WTC11 (cell line): ENCODE measurements at regions not wholly inside any gene's neighbourhood (a gene's known extent, or its start where the extent isn't known, plus 50 kb on each side); places are given as distances from the start of the nearest gene placed in this dataset.

ENCODE experiments used
- CTCF ChIP-seq: fragments of 200-600 bp; IDR thresholded peaks from 2 replicates; pipeline ENCODE4 v1.8.0; 2022; ENCODE audit warnings: antibody characterized with exemption
- E2F4 ChIP-seq: sonication (generic); formaldehyde crosslinking; IDR thresholded peaks from 2 replicates; pipeline ENCODE4 v1.8.1; 2022; ENCODE audit warnings: low read depth, mild to moderate bottlenecking, moderate library complexity, missing genetic modification reagents, borderline replicate concordance
- ESRRA ChIP-seq: sonication (generic); formaldehyde crosslinking; IDR thresholded peaks from 2 replicates; pipeline ENCODE4 v1.8.1; 2022; ENCODE audit warnings: mild to moderate bottlenecking, missing genetic modification reagents, borderline replicate concordance
- ETV6 ChIP-seq: sonication (generic); formaldehyde crosslinking; IDR thresholded peaks from 2 replicates; pipeline ENCODE4 v1.8.1; 2022; ENCODE audit warnings: mild to moderate bottlenecking, missing genetic modification reagents
- HMGA2 ChIP-seq: fragments of 250-450 bp; sonication (Bioruptor Pico); IDR thresholded peaks from 2 replicates; pipeline ENCODE4 v1.4.0; 2021; ENCODE audit warnings: mild to moderate bottlenecking, moderate library complexity
- IRF1 ChIP-seq: sonication (generic); formaldehyde crosslinking; IDR thresholded peaks from 2 replicates; pipeline ENCODE4 v1.8.0; 2023; ENCODE audit warnings: missing genetic modification reagents
- IRF2 ChIP-seq: sonication (generic); formaldehyde crosslinking; IDR thresholded peaks from 2 replicates; pipeline ENCODE4 v1.8.0; 2022; ENCODE audit warnings: low read depth, missing genetic modification reagents, borderline replicate concordance
- JUN ChIP-seq: sonication (generic); formaldehyde crosslinking; IDR thresholded peaks from 2 replicates; pipeline ENCODE4 v1.8.0; 2023; ENCODE audit warnings: mild to moderate bottlenecking, missing genetic modification reagents
- TCF7 ChIP-seq: sonication (generic); formaldehyde crosslinking; IDR thresholded peaks from 2 replicates; pipeline ENCODE4 v1.8.0; 2022; ENCODE audit warnings: mild to moderate bottlenecking, low read depth, missing genetic modification reagents, moderate library complexity
- TEAD4 ChIP-seq: sonication (generic); formaldehyde crosslinking; IDR thresholded peaks from 2 replicates; pipeline ENCODE4 v1.8.0; 2022; ENCODE audit warnings: mild to moderate bottlenecking, missing genetic modification reagents
- TP53 ChIP-seq: sonication (generic); formaldehyde crosslinking; IDR thresholded peaks from 2 replicates; pipeline ENCODE4 v1.8.1; 2023; ENCODE audit warnings: mild to moderate bottlenecking, missing genetic modification reagents
- ZNF138 ChIP-seq: sonication (generic); formaldehyde crosslinking; conservative IDR thresholded peaks from 2 replicates; pipeline ENCODE4 v1.8.1; 2022; ENCODE audit warnings: mild to moderate bottlenecking, moderate library complexity, missing genetic modification reagents
- ZNF263 ChIP-seq: sonication (generic); formaldehyde crosslinking; IDR thresholded peaks from 2 replicates; pipeline ENCODE4 v1.8.1; 2022; ENCODE audit warnings: low read depth, mild to moderate bottlenecking, moderate library complexity, missing genetic modification reagents
- ZSCAN18 ChIP-seq: fragments of 250-450 bp; sonication (Bioruptor Pico); IDR thresholded peaks from 2 replicates; pipeline ENCODE4 v2.1.2; 2022; ENCODE audit warnings: mild to moderate bottlenecking, moderate library complexity

GRCh38 chr2:82254728-82255127 lies 1950.2 kb upstream of the LRRTM1 start:
- TF ChIP-seq ZNF263 (CRISPR knock-in tag) (no peak), CTCF (no peak), ZSCAN18 (CRISPR knock-in tag) (no peak), TP53 (no peak), JUN (CRISPR knock-in tag) (no peak), TEAD4 (no peak), E2F4 (CRISPR knock-in tag) (no peak), ESRRA (CRISPR knock-in tag) (no peak), IRF1 (CRISPR knock-in tag) (no peak), ZNF138 (CRISPR knock-in tag) (no peak), HMGA2 (CRISPR knock-in tag) (peak; percentile 91), ETV6 (no peak), TCF7 (no peak), IRF2 (CRISPR knock-in tag) (no peak)
